ENCODE measurements at regions not wholly inside any gene's neighbourhood (a gene's known extent, or its start where the extent isn't known, plus 50 kb on each side); places are given as distances from the start of the nearest gene placed in this dataset.

DNA sequence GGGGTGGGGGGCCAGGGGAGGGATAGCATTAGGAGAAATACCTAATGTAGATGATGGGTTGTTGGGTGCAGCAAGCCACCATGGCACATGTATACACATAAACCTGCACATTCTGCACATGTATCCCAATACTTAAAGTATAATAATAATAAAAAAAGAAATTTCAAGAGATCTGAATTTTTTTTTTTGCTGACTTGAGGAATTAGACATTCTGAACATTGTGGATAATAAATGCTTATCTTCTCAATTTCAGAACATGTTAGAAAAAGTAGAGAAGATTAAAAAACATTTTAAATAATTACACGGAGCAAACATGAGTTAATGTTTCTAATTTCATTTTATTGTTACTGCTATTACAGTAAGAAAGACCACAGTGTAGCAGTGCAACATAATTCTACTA lies 230.4 kb downstream of the DTHD1 start:
- no peak overlapping the region for H3K4me3 ChIP-seq (ENCODE audit: low read depth, low read length, poor library complexity, severe bottlenecking)
- H3K4me2 ChIP-seq (ENCODE audit: low read length): no peak overlapping the region
- H3K36me3 ChIP-seq (ENCODE audit: insufficient read depth, low read length): no peaks in the 10 kb centered on the region
- H3K9me3 ChIP-seq (ENCODE audit: low read length): no peaks in the 10 kb centered on the region
- no peaks in the 10 kb centered on the region for H3K9me2 ChIP-seq (ENCODE audit: low read depth, low read length)
- no peaks in the 10 kb centered on the region for H3F3A ChIP-seq (ENCODE audit: insufficient read depth, low read length)
- no peak overlapping the region for H3K27ac ChIP-seq (ENCODE audit: low read depth, low read length, poor library complexity, severe bottlenecking)
- H2AFZ ChIP-seq (ENCODE audit: low read length): no peak overlapping the region
- no peak overlapping the region for H3K9ac ChIP-seq (ENCODE audit: low read length)
- H3K79me2 ChIP-seq (ENCODE audit: insufficient read depth, low read length): no peaks in the 10 kb centered on the region
- no peaks in the 10 kb centered on the region for H3K4me1 ChIP-seq (ENCODE audit: insufficient read depth, low read length, severe bottlenecking)
- no peaks in the 10 kb centered on the region for H3K27me3 ChIP-seq (ENCODE audit: insufficient read depth, low read length)
- TF ChIP-seq EZH2 (IDR thresholded peaks at IDR 0.05; ENCODE audit: borderline replicate concordance, low read length) (no peak), CTCF (IDR thresholded peaks at IDR 0.05; ENCODE audit: low read length) (no peak)
- no peaks in the 10 kb centered on the region for H4K20me1 ChIP-seq (ENCODE audit: insufficient read depth, low read length)

- Histone ChIP-seq H4K20me1 (ENCODE audit: insufficient read depth, low read length) (no peaks in the 10 kb centered on the region), H3K9me3 (ENCODE audit: low read length) (no peaks in the 10 kb centered on the region), H3F3A (ENCODE audit: insufficient read depth, low read length) (no peaks in the 10 kb centered on the region), H3K27ac (ENCODE audit: low read depth, low read length, poor library complexity, severe bottlenecking) (no peak overlapping the region), H3K9ac (ENCODE audit: low read length) (no peak overlapping the region), H3K4me2 (ENCODE audit: low read length) (no peak overlapping the region), H3K27me3 (ENCODE audit: insufficient read depth, low read length) (no peaks in the 10 kb centered on the region), H3K4me3 (ENCODE audit: low read depth, low read length, poor library complexity, severe bottlenecking) (no peak overlapping the region), H3K9me2 (ENCODE audit: low read depth, low read length) (no peaks in the 10 kb centered on the region), H3K4me1 (ENCODE audit: insufficient read depth, low read length, severe bottlenecking) (no peaks in the 10 kb centered on the region), H2AFZ (ENCODE audit: low read length) (no peak overlapping the region), H3K79me2 (ENCODE audit: insufficient read depth, low read length) (no peaks in the 10 kb centered on the region), H3K36me3 (ENCODE audit: insufficient read depth, low read length) (no peaks in the 10 kb centered on the region)
- TF ChIP-seq EZH2 (IDR thresholded peaks at IDR 0.05; ENCODE audit: borderline replicate concordance, low read length) (no peak), CTCF (IDR thresholded peaks at IDR 0.05; ENCODE audit: low read length) (no peak)
These were observed 235.2 kb downstream of the DTHD1 start for GRCh38 chr4:36516522-36517095.

DNA sequence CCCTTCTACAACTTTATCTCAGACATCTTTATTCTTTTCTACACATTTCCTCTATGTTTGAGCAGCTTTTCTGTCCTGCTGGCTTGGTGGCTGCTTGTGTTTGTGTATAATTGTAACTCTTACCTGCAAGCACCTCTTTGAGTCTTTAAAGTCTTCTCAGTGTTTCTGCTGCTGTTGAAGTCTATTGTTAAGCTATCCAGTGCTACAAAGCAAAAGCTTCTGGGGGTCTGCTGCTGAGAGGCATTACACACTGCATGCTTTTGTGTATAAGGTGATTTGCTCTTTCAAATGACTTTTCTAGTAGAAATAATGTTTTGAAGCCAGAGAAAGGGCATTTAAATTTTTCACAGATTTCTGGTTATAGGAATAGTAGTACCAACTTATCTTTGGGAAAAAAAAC lies 241.8 kb downstream of the DTHD1 start:
- Histone ChIP-seq H3K27ac (ENCODE audit: low read depth, low read length, poor library complexity, severe bottlenecking) (no peak overlapping the region), H3K9me2 (ENCODE audit: low read depth, low read length) (no peaks in the 10 kb centered on the region), H3K36me3 (ENCODE audit: insufficient read depth, low read length) (no peaks in the 10 kb centered on the region), H3K4me1 (ENCODE audit: insufficient read depth, low read length, severe bottlenecking) (no peaks in the 10 kb centered on the region), H4K20me1 (ENCODE audit: insufficient read depth, low read length) (no peaks in the 10 kb centered on the region), H3K27me3 (ENCODE audit: insufficient read depth, low read length) (no peaks in the 10 kb centered on the region), H3K79me2 (ENCODE audit: insufficient read depth, low read length) (no peaks in the 10 kb centered on the region), H3K4me2 (ENCODE audit: low read length) (no peak overlapping the region), H3K9ac (ENCODE audit: low read length) (no peak overlapping the region), H2AFZ (ENCODE audit: low read length) (no peak overlapping the region), H3K9me3 (ENCODE audit: low read length) (peaks cover 2% of the 10 kb centered on the region), H3K4me3 (ENCODE audit: low read depth, low read length, poor library complexity, severe bottlenecking) (no peak overlapping the region), H3F3A (ENCODE audit: insufficient read depth, low read length) (no peaks in the 10 kb centered on the region)
- TF ChIP-seq CTCF (IDR thresholded peaks at IDR 0.05; ENCODE audit: low read length) (no peak), EZH2 (IDR thresholded peaks at IDR 0.05; ENCODE audit: borderline replicate concordance, low read length) (no peak)

Measured in OCI-LY1 (cell line).